ENCODE measurements at regions not wholly inside any gene's neighbourhood (a gene's known extent, or its start where the extent isn't known, plus 50 kb on each side); places are given as distances from the start of the nearest gene placed in this dataset.

GRCh38 chr2:149677416-149677815, 89.8 kb upstream of the MMADHC start:
- no TSS peak for BruUV-seq (replicated peaks)
- Histone ChIP-seq H3K9me3 (ENCODE audit: control insufficient read depth, insufficient read depth, low read depth, low read length) (no peaks in the 10 kb centered on the region), H3K4me1 (ENCODE audit: control insufficient read depth, insufficient read depth, low read length) (no peaks in the 10 kb centered on the region), H3K27ac (ENCODE audit: low read length) (no peak overlapping the region), H3K36me3 (ENCODE audit: control insufficient read depth, insufficient read depth, low read length) (no peaks in the 10 kb centered on the region), H3K27me3 (ENCODE audit: control insufficient read depth, insufficient read depth, low read length) (no peaks in the 10 kb centered on the region), H3K4me3 (ENCODE audit: low read depth in 2 of 2, low read length in 2 of 2) (no peak overlapping the region)
- in situ Hi-C loops (cut with HindIII; ENCODE audit: low pct_unique_long_range_greater_than_20kb, low sequenced_read_pairs) (no loop called here), intact Hi-C loops (cut with micrococcal nuclease; ENCODE audit: unreplicated experiment) (no loop called here)
- ATAC-seq (no peak), DNase-seq (ENCODE audit: low read depth, low spot score) (no peak)
- no peak for TF ChIP-seq SIN3A (IDR thresholded peaks at IDR 0.05; ENCODE audit: borderline replicate concordance, insufficient read depth, low read depth, low read length)
- POLR2A ChIA-PET = no interaction called here
- CTCF ChIA-PET = no interaction called here

GRCh38 chr2:149670086-149670485, 82.5 kb upstream of the MMADHC start:
- POLR2A ChIA-PET = no interaction called here
- Histone ChIP-seq H3K4me3 (ENCODE audit: low read depth in 2 of 2, low read length in 2 of 2) (no peak overlapping the region), H3K4me1 (ENCODE audit: control insufficient read depth, insufficient read depth, low read length) (peaks cover 4% of the 10 kb centered on the region; the same call in 1 of the 2 replicates), H3K27me3 (ENCODE audit: control insufficient read depth, insufficient read depth, low read length) (no peaks in the 10 kb centered on the region), H3K36me3 (ENCODE audit: control insufficient read depth, insufficient read depth, low read length) (no peaks in the 10 kb centered on the region), H3K27ac (ENCODE audit: low read length) (no peak overlapping the region), H3K9me3 (ENCODE audit: control insufficient read depth, insufficient read depth, low read depth, low read length) (no peaks in the 10 kb centered on the region)
- CTCF ChIA-PET = no interaction called here
- TF ChIP-seq TCF7L2 (IDR thresholded peaks at IDR 0.05; ENCODE audit: low read depth, low read length) (no peak), CTCF (IDR thresholded peaks at IDR 0.05) (no peak), REST (IDR thresholded peaks at IDR 0.05; ENCODE audit: insufficient read depth in 1 of 2, low read depth in 2 of 2, low read length in 1 of 2) (no peak), SIN3A (IDR thresholded peaks at IDR 0.05; ENCODE audit: borderline replicate concordance, insufficient read depth, low read depth, low read length) (no peak), POLR2AphosphoS5 (IDR thresholded peaks at IDR 0.05; ENCODE audit: low read depth, low read length) (no peak)
- intact Hi-C loops (cut with micrococcal nuclease; ENCODE audit: unreplicated experiment) (no loop called here), in situ Hi-C loops (cut with HindIII; ENCODE audit: low pct_unique_long_range_greater_than_20kb, low sequenced_read_pairs) (no loop called here)
- ATAC-seq = no peak
- no TSS peak for BruUV-seq (replicated peaks)
- DNase-seq (ENCODE audit: low read depth, low spot score) = no peak

- no peak overlapping the region; the same call in 1 of the 2 replicates for H3K27ac ChIP-seq (ENCODE audit: low read length)
- TF ChIP-seq TCF7L2 (IDR thresholded peaks at IDR 0.05; ENCODE audit: low read depth, low read length) (0 out of 2 replicates have a peak, but pooled peaks have one; percentile 13), REST (IDR thresholded peaks at IDR 0.05; ENCODE audit: insufficient read depth in 1 of 2, low read depth in 2 of 2, low read length in 1 of 2) (no peak)
- H3K27me3 ChIP-seq (ENCODE audit: control insufficient read depth, insufficient read depth, low read length) = no peaks in the 10 kb centered on the region
- DNase-seq (ENCODE audit: low read depth, low spot score) (no peak), ATAC-seq (no peak; the same call in 1 of the 2 replicates)
- ChIA-PET CTCF (no interaction called here), POLR2A (interaction anchor here (0.5 kb wide), 1 partner anchor 139 kb away, joined by 3 read pairs; no protein-coding TSS in a partner anchor)
- intact Hi-C loops (cut with micrococcal nuclease; ENCODE audit: unreplicated experiment) (no loop called here), in situ Hi-C loops (cut with HindIII; ENCODE audit: low pct_unique_long_range_greater_than_20kb, low sequenced_read_pairs) (no loop called here)
- no TSS peak for BruUV-seq (replicated peaks)
- peaks cover 4% of the 10 kb centered on the region; the same call in 1 of the 2 replicates for H3K4me1 ChIP-seq (ENCODE audit: control insufficient read depth, insufficient read depth, low read length)
- no peaks in the 10 kb centered on the region for H3K36me3 ChIP-seq (ENCODE audit: control insufficient read depth, insufficient read depth, low read length)
- H3K4me3 ChIP-seq (ENCODE audit: low read depth in 2 of 2, low read length in 2 of 2) = no peak overlapping the region
- H3K9me3 ChIP-seq (ENCODE audit: control insufficient read depth, insufficient read depth, low read depth, low read length) = no peaks in the 10 kb centered on the region
Observed at GRCh38 chr2:149666809-149667320, 79.3 kb upstream of the MMADHC start.
